Natural killer cell (primary cell): ENCODE measurements at regions not wholly inside any gene's neighbourhood (a gene's known extent, or its start where the extent isn't known, plus 50 kb on each side); places are given as distances from the start of the nearest gene placed in this dataset.

Experiments used
- ATAC-seq, 3 donors: fragments of 150-1000 bp in 2 of 3; fragments of 200-7000 bp in 1 of 3; cut with Tn5 transposase; 1 replicate in 1 of 3; 2 replicates in 2 of 3; pipeline ENCODE4 v1.10.0; 2021; ENCODE audit warnings: mild to moderate bottlenecking in 2 of 3, moderate library complexity in 2 of 3
- DNase-seq, 2 donors: peaks; one replicate each; pipeline versions ENCODE4 v3.0.0 to v3.0.0-alpha.2; 2013 to 2021; ENCODE audit warnings: mixed read lengths in 1 of 2
- H3K27ac ChIP-seq: one replicate; pipeline ENCODE4 v1.5.1; 2013; ENCODE audit warnings: mild to moderate bottlenecking, low read length
- H3K27me3 ChIP-seq: one replicate; pipeline ENCODE4 v1.6.1; 2013; ENCODE audit warnings: low read length; ENCODE audit not compliant: control insufficient read depth, insufficient read depth
- H3K36me3 ChIP-seq: one replicate; pipeline ENCODE4 v1.6.1; 2013; ENCODE audit warnings: low read length; ENCODE audit not compliant: control insufficient read depth, insufficient read depth
- H3K4me1 ChIP-seq: one replicate; pipeline ENCODE4 v1.6.1; 2013; ENCODE audit warnings: low read length; ENCODE audit not compliant: control insufficient read depth, insufficient read depth
- H3K4me3 ChIP-seq: one replicate; pipeline ENCODE4 v1.5.1; 2013; ENCODE audit warnings: low read length
- H3K9me3 ChIP-seq: one replicate; pipeline ENCODE4 v1.6.1; 2013; ENCODE audit warnings: low read length; ENCODE audit not compliant: control insufficient read depth, insufficient read depth
- H3K27ac Mint-ChIP-seq, 2 donors: one replicate each; pipeline ENCODE4 v1.8.0; 2022; ENCODE audit warnings: mild to moderate bottlenecking in 2 of 2, mixed read lengths in 2 of 2, moderate library complexity in 1 of 2
- H3K27me3 Mint-ChIP-seq, 2 donors: one replicate each; pipeline ENCODE4 v1.8.0; 2022; ENCODE audit warnings: low read depth in 2 of 2, mixed read lengths in 2 of 2
- H3K36me3 Mint-ChIP-seq: one replicate; pipeline ENCODE4 v1.8.0; 2022; ENCODE audit warnings: mixed read lengths
- H3K4me1 Mint-ChIP-seq, 2 donors: one replicate each; pipeline ENCODE4 v1.8.0; 2022; ENCODE audit warnings: mixed read lengths in 2 of 2
- H3K4me3 Mint-ChIP-seq: one replicate; pipeline ENCODE4 v1.8.0; 2022; ENCODE audit warnings: mild to moderate bottlenecking, moderate library complexity, mixed read lengths
- H3K9me3 Mint-ChIP-seq, 2 donors: one replicate each; pipeline ENCODE4 v1.8.0; 2022; ENCODE audit warnings: mixed read lengths in 2 of 2
- WGBS: methylation state at CpG from one replicate; pipeline ENCODE4 v1.1.7; 2013; ENCODE audit warnings: missing lambda C conversion rate; ENCODE audit not compliant: insufficient coverage; 5-methylcytosine and 5-hydroxymethylcytosine counted together
- intact Hi-C: fragments of 100-400 bp; cut with micrococcal nuclease; formaldehyde crosslinking; loops from one replicate; pipeline ENCODE4 v1.14.2; 2022
- TF ChIP-seq, protein P1 (sequence below): fragments of 200-600 bp; IDR thresholded peaks from one replicate; pipeline ENCODE4 v1.8.0; 2022; ENCODE audit warnings: antibody characterized with exemption

DNA sequence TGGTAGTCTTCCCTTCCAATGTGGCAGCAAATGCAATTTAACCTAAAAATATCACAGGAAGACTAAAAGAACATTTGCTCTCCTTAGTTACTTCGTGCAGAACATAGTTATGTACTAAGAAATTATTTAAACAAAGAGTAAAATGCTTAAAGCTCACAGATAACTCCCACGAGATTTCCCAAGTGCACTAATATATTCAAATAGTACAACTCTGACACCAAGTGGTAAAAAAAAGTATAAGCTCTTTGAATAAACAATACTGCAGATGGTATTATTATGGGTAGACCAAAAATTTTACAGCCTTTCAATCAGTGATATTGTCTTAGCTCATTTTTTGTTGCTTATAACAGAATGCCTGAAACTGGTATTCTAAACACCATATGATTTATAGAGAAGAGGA is 52.8 kb upstream of the FILIP1 start:
- no CpG with 5 or more reads among the region's 2 CpGs for WGBS
- TF ChIP-seq, protein P1, sequence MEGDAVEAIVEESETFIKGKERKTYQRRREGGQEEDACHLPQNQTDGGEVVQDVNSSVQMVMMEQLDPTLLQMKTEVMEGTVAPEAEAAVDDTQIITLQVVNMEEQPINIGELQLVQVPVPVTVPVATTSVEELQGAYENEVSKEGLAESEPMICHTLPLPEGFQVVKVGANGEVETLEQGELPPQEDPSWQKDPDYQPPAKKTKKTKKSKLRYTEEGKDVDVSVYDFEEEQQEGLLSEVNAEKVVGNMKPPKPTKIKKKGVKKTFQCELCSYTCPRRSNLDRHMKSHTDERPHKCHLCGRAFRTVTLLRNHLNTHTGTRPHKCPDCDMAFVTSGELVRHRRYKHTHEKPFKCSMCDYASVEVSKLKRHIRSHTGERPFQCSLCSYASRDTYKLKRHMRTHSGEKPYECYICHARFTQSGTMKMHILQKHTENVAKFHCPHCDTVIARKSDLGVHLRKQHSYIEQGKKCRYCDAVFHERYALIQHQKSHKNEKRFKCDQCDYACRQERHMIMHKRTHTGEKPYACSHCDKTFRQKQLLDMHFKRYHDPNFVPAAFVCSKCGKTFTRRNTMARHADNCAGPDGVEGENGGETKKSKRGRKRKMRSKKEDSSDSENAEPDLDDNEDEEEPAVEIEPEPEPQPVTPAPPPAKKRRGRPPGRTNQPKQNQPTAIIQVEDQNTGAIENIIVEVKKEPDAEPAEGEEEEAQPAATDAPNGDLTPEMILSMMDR: no peak
- H3K36me3 ChIP-seq: no peaks in the 10 kb centered on the region
- H3K9me3 Mint-ChIP-seq: no peaks in the 10 kb centered on the region
- ATAC-seq (no peak), DNase-seq (peak in 1 of 2 donors; percentile 29)
- intact Hi-C loops: no loop called here
- H3K36me3 Mint-ChIP-seq: no peaks in the 10 kb centered on the region
- no peak overlapping the region for H3K4me3 Mint-ChIP-seq
- H3K27ac Mint-ChIP-seq: no peak overlapping the region
- H3K4me1 Mint-ChIP-seq: peaks cover 0 to 2% of the 10 kb centered on the region in 2 donors
- H3K9me3 ChIP-seq: no peaks in the 10 kb centered on the region
- H3K4me3 ChIP-seq: no peak overlapping the region
- no peaks in the 10 kb centered on the region for H3K4me1 ChIP-seq
- no peaks in the 10 kb centered on the region for H3K27me3 ChIP-seq
- H3K27ac ChIP-seq: no peak overlapping the region
- H3K27me3 Mint-ChIP-seq: peaks cover 0 to 4% of the 10 kb centered on the region in 2 donors

DNA sequence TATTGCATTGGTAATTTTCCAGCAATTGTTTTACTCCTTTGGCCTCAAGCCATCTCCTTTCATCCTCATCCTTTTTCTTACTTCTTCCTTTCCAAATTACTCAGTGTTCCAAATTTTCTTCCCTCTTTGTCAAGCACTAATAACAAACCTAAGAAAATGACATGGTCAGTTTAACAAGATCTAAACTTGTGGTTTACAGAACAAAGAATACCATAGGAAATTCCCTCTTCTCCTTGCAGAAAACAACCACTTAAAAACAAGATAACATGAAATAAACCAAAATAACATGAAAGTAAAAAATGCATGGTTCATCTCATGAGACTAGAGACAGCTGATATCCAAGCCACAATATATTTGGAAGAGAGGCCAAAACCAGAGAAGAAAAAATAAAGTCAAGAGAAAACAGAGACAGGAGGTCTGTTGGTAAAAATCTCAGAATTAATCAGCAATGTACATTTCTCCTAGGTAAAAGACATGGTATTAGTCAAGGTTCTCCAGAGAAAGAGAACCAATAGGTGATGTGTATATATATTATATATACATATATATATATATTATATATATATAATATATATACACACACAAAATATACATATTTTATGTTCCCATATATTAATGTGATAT is 51.0 kb upstream of the SENP6 start:
- no peaks in the 10 kb centered on the region for H3K27me3 ChIP-seq
- DNase-seq (no peak), ATAC-seq (no peak)
- Mint-ChIP-seq H3K27ac (no peak overlapping the region), H3K27me3 (peaks cover 0 to 4% of the 10 kb centered on the region in 2 donors), H3K4me3 (no peak overlapping the region), H3K36me3 (no peaks in the 10 kb centered on the region), H3K9me3 (no peaks in the 10 kb centered on the region), H3K4me1 (peaks cover 0 to 6% of the 10 kb centered on the region in 2 donors)
- H3K36me3 ChIP-seq: no peaks in the 10 kb centered on the region
- H3K4me1 ChIP-seq: no peaks in the 10 kb centered on the region
- TF ChIP-seq, protein P1: no peak
- intact Hi-C loops: no loop called here
- H3K27ac ChIP-seq: no peak overlapping the region
- no peak overlapping the region for H3K4me3 ChIP-seq
- H3K9me3 ChIP-seq: no peaks in the 10 kb centered on the region

DNA sequence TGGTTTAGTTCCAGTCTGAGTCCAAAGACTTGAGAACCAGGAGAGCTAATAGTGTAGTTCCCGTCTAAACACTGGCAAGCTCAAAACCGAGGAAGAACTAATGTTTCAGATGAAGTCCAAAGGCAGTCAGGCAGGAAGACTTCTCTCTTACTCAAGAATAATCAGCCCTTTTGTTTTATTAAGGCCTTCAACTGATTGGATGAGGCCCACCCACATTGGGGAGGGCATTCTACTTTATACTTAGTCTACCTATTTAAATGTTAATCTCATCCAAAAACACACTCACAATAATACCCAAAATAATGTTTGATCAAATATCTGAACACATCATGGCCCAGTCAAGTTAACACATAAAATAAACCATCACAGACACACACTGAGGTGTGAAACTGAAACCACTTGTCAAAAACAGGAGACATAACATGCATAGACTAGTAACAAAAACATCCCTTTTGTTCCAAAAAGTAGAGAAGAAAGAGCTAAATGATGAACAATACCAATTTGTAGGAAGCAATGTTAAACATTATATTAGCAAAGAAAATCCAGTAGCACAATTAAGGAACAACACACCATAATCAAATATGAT is 50.2 kb upstream of the SENP6 start:
- intact Hi-C loops: no loop called here
- TF ChIP-seq, protein P1: no peak
- WGBS: 86% methylated on average over 2 of the region's 2 CpGs
- no peaks in the 10 kb centered on the region for H3K36me3 ChIP-seq
- no peaks in the 10 kb centered on the region for H3K4me1 ChIP-seq
- Mint-ChIP-seq H3K27ac (no peak overlapping the region), H3K4me3 (no peak overlapping the region), H3K27me3 (peaks cover 0 to 4% of the 10 kb centered on the region in 2 donors), H3K36me3 (no peaks in the 10 kb centered on the region), H3K4me1 (peaks cover 0 to 6% of the 10 kb centered on the region in 2 donors), H3K9me3 (no peaks in the 10 kb centered on the region)
- no peak overlapping the region for H3K27ac ChIP-seq
- no peak overlapping the region for H3K4me3 ChIP-seq
- ATAC-seq (peak in 2 of 3 donors; percentile 47 to 57), DNase-seq (peak in 1 of 2 donors; percentile 15)
- no peaks in the 10 kb centered on the region for H3K9me3 ChIP-seq
- no peaks in the 10 kb centered on the region for H3K27me3 ChIP-seq
